ENCODE measurements at regions not wholly inside any gene's neighbourhood (a gene's known extent, or its start where the extent isn't known, plus 50 kb on each side); places are given as distances from the start of the nearest gene placed in this dataset.
A peak's percentile ranks its signal among the peaks of the same experiment; 100 is the strongest.
"Not testable (repeated sequence)": the region's sequence is repeated elsewhere in the genome, so short reads cannot be mapped to it uniquely, and the experiment has no call there.

DNA sequence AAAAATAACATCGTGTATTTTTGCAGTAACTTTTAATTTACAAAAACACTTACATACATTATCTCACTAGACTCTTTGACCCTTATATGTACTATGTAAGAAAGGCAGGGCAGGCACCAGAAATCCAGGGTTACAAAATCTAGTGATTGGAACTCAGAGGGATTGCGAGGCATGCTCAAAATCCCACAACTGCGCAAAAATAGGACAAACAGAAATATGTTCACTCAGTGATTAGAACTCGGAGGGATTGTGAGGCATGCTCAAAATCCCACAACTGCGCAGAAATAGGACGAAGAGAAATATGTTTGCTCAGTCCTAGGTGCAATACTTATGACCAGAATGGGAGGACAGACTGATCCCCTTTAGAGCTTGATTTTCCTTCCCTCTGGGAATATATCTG, 79.2 kb upstream of the TGFBR2 start:
- H3K27me3 Mint-ChIP-seq, result no peaks in the 10 kb centered on the region
- H3K4me3 Mint-ChIP-seq, result no peak overlapping the region
- DNase-seq, result no peak
- no peak overlapping the region for H3K27ac Mint-ChIP-seq
- H3K4me1 Mint-ChIP-seq, result peaks cover 27% of the 10 kb centered on the region
- CTCF ChIA-PET, result no interaction called here
- H3K36me3 Mint-ChIP-seq, result peaks cover 2% of the 10 kb centered on the region
- H3K9me3 Mint-ChIP-seq, result peaks cover 2% of the 10 kb centered on the region

DNA sequence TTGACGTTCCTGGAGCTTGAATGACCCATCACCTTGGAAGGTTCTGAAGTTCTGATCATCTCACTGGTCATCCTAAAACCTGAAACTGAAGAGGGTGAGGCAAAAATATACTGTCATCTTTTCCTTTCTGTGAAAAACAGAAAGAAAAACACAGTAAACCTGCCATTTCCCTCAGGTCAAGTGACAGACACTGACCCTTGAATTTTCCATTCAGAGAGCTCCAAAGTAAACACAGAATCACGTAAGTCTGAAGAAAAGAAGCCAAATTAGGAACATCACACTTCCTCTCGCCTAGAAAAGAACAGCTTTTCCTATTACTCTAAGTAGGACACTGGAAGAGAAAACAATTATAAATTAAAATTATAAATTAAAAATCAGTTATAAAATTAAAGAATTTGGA, 78.7 kb upstream of the TGFBR2 start:
- Mint-ChIP-seq H3K9me3 (peaks cover 2% of the 10 kb centered on the region), H3K4me3 (no peak overlapping the region), H3K27ac (no peak overlapping the region), H3K36me3 (peaks cover 2% of the 10 kb centered on the region), H3K4me1 (peaks cover 27% of the 10 kb centered on the region), H3K27me3 (no peaks in the 10 kb centered on the region)
- DNase-seq, result no peak
- CTCF ChIA-PET, result no interaction called here

- CTCF ChIA-PET, result no interaction called here
- Mint-ChIP-seq H3K27me3 (no peaks in the 10 kb centered on the region), H3K36me3 (peaks cover 2% of the 10 kb centered on the region), H3K9me3 (peaks cover 5% of the 10 kb centered on the region), H3K4me1 (peaks cover 8% of the 10 kb centered on the region), H3K27ac (no peak overlapping the region), H3K4me3 (no peak overlapping the region)
- no peak for DNase-seq
These were observed 76.3 kb upstream of the TGFBR2 start for GRCh38 chr3:30530084-30530483.

GRCh38 chr3:30531017-30531570, 75.3 kb upstream of the TGFBR2 start:
- no peaks in the 10 kb centered on the region for H3K27me3 Mint-ChIP-seq
- CTCF ChIA-PET, result no interaction called here
- H3K4me1 Mint-ChIP-seq, result peaks cover 2% of the 10 kb centered on the region
- peaks cover 4% of the 10 kb centered on the region for H3K9me3 Mint-ChIP-seq
- peaks cover 2% of the 10 kb centered on the region for H3K36me3 Mint-ChIP-seq
- H3K27ac Mint-ChIP-seq, result no peak overlapping the region
- H3K4me3 Mint-ChIP-seq, result no peak overlapping the region
- DNase-seq, result no peak

- H3K27ac Mint-ChIP-seq, result no peak overlapping the region
- no peak overlapping the region for H3K4me3 Mint-ChIP-seq
- no peaks in the 10 kb centered on the region for H3K36me3 Mint-ChIP-seq
- no peaks in the 10 kb centered on the region for H3K27me3 Mint-ChIP-seq
- DNase-seq, result no peak
- CTCF ChIA-PET, result no interaction called here
- H3K4me1 Mint-ChIP-seq, result peaks cover 2% of the 10 kb centered on the region
- H3K9me3 Mint-ChIP-seq, result peaks cover 6% of the 10 kb centered on the region
These were observed 70.9 kb upstream of the TGFBR2 start for GRCh38 chr3:30535525-30535924.

DNA sequence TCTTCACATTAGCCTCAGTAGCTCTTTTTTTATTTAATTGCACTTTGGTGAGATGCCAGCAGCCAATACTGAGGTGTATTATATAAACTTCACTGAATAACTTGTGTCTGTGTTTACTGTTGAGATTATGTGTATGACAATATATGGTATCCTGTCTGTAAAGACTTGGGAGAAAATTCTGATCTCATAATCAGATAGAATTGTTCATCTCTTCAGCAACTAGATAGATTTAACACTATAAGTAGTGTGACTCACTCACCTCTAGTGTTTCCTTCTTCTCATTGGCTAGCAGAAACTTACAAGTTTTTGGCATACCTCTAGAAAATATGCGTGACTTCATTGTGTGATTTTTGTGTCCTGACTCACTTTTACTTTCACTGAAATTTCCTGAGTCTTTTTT, 67.6 kb upstream of the TGFBR2 start:
- H3K4me1 Mint-ChIP-seq, result no peaks in the 10 kb centered on the region
- H3K27me3 Mint-ChIP-seq, result no peaks in the 10 kb centered on the region
- peaks cover 6% of the 10 kb centered on the region for H3K9me3 Mint-ChIP-seq
- CTCF ChIA-PET, result no interaction called here
- no peaks in the 10 kb centered on the region for H3K36me3 Mint-ChIP-seq
- no peak overlapping the region for H3K27ac Mint-ChIP-seq
- H3K4me3 Mint-ChIP-seq, result no peak overlapping the region
- DNase-seq, result no peak

DNA sequence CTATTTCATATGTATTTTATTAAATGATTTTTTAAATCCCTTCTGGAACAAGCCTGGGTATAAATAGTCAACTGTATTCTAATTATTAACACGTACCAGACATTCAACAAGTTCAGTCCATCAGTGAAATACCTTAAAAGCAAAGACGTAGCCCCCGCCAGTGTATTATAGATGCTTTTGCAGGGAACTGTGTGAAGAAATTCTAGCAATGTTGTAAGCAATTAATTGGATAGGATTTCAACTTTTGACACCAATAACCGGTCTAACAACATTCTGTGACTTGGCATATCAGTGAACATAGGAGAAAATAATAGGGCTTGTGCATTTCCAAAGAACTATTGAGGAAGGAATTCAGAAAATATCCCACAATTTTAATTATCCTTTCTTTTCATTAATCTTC, 67.2 kb upstream of the TGFBR2 start:
- no peaks in the 10 kb centered on the region for H3K27me3 Mint-ChIP-seq
- no peaks in the 10 kb centered on the region for H3K36me3 Mint-ChIP-seq
- no peak for DNase-seq
- H3K9me3 Mint-ChIP-seq, result peaks cover 6% of the 10 kb centered on the region
- no peak overlapping the region for H3K4me3 Mint-ChIP-seq
- CTCF ChIA-PET, result no interaction called here
- H3K4me1 Mint-ChIP-seq, result no peaks in the 10 kb centered on the region
- H3K27ac Mint-ChIP-seq, result no peak overlapping the region

DNA sequence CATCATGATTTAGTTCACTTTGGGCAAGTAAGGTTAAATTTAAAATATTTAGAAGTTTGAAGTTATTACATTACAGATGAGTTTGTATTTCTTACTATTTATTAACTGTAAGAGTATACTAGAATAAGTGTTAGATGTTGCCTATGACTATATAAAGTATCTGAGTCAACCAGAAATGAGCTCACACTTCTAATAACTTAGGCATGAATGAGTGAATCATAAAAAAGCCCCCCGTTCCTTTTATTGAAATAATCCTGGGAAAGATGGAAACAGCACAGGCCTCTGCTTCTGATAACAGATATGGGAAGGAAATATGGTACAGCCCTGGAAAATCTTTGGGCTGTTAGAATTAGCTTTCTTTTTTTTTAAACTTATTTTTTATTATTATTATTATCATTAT, 66.6 kb upstream of the TGFBR2 start:
- peaks cover 6% of the 10 kb centered on the region for H3K9me3 Mint-ChIP-seq
- no peak overlapping the region for H3K27ac Mint-ChIP-seq
- CTCF ChIA-PET, result no interaction called here
- H3K4me1 Mint-ChIP-seq, result no peaks in the 10 kb centered on the region
- no peaks in the 10 kb centered on the region for H3K27me3 Mint-ChIP-seq
- no peaks in the 10 kb centered on the region for H3K36me3 Mint-ChIP-seq
- no peak for DNase-seq
- H3K4me3 Mint-ChIP-seq, result no peak overlapping the region

DNA sequence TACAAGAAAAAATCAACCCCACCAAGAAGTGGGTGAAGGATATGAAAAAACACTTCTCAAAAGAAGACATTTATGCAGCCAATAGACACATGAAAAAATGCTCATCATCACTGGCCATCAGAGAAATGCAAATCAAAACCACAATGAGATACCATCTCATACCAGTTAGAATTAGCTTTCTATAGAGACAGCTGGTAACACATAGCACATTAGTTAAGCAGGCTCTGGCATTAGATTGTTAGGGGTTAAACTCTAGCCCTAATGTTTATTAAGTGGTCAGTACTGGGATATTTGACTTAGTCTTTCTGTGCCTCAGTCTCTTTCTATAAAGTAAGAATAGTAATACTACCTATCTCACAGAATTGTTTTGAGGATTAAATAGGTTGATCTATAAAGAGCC, 65.2 kb upstream of the TGFBR2 start:
- H3K4me3 Mint-ChIP-seq, H3K27me3 Mint-ChIP-seq, CTCF ChIA-PET, H3K4me1 Mint-ChIP-seq, DNase-seq, H3K27ac Mint-ChIP-seq, H3K36me3 Mint-ChIP-seq, H3K9me3 Mint-ChIP-seq: not testable (repeated sequence)

GRCh38 chr3:30542897-30543296, 63.5 kb upstream of the TGFBR2 start:
- DNase-seq, result no peak
- Mint-ChIP-seq H3K27ac (no peak overlapping the region), H3K4me3 (no peak overlapping the region), H3K9me3 (peaks cover 3% of the 10 kb centered on the region), H3K36me3 (no peaks in the 10 kb centered on the region), H3K4me1 (no peaks in the 10 kb centered on the region), H3K27me3 (no peaks in the 10 kb centered on the region)
- CTCF ChIA-PET, result no interaction called here

- no peaks in the 10 kb centered on the region for H3K36me3 Mint-ChIP-seq
- H3K27ac Mint-ChIP-seq, result no peak overlapping the region
- CTCF ChIA-PET, result no interaction called here
- peaks cover 3% of the 10 kb centered on the region for H3K9me3 Mint-ChIP-seq
- no peaks in the 10 kb centered on the region for H3K4me1 Mint-ChIP-seq
- H3K27me3 Mint-ChIP-seq, result no peaks in the 10 kb centered on the region
- H3K4me3 Mint-ChIP-seq, result no peak overlapping the region
- DNase-seq, result no peak
These were observed 61.6 kb upstream of the TGFBR2 start for GRCh38 chr3:30544812-30545211.

- Mint-ChIP-seq H3K9me3 (peaks cover 3% of the 10 kb centered on the region), H3K4me1 (no peaks in the 10 kb centered on the region), H3K36me3 (no peaks in the 10 kb centered on the region), H3K27me3 (no peaks in the 10 kb centered on the region), H3K4me3 (no peak overlapping the region), H3K27ac (no peak overlapping the region)
- DNase-seq, result no peak
- CTCF ChIA-PET, result interaction anchor here (1.1 kb wide), 1 partner anchor 9 kb away, joined by 3 read pairs; no protein-coding TSS in a partner anchor
These were observed 59.5 kb upstream of the TGFBR2 start for GRCh38 chr3:30546934-30547333.

- Mint-ChIP-seq H3K36me3 (no peaks in the 10 kb centered on the region), H3K4me3 (no peak overlapping the region), H3K4me1 (no peaks in the 10 kb centered on the region), H3K27me3 (no peaks in the 10 kb centered on the region), H3K27ac (no peak overlapping the region), H3K9me3 (no peaks in the 10 kb centered on the region)
- CTCF ChIA-PET, result interaction anchor here (0.9 kb wide), 1 partner anchor 425 kb away, joined by 3 read pairs; no protein-coding TSS in a partner anchor
- DNase-seq, result no peak
These were observed 58.7 kb upstream of the TGFBR2 start for GRCh38 chr3:30547716-30548115.

DNA sequence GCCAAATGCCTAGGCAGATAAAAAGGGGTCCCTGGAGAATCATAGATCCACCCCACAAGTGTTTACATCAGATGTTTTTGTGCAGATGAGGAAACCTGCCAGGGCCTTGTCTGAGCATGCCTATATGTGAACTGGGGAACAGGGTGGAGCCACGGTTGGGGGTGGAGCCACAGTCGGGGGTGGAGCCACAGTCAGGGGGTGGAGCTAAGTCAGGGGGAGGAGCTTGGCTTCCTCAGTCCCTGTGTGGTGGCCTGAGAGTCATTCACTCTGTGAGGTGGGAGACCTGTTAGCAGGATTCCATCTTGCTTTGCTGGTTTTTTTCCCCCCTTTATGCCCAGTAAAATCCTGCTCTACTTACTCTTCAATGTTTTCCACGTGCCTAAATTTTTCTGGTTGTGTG, 57.8 kb upstream of the TGFBR2 start:
- Mint-ChIP-seq H3K4me1 (no peaks in the 10 kb centered on the region), H3K4me3 (no peak overlapping the region), H3K27ac (no peak overlapping the region), H3K36me3 (no peaks in the 10 kb centered on the region), H3K27me3 (no peaks in the 10 kb centered on the region), H3K9me3 (no peaks in the 10 kb centered on the region)
- CTCF ChIA-PET, result interaction anchor here (0.9 kb wide), 1 partner anchor 426 kb away, joined by 3 read pairs; no protein-coding TSS in a partner anchor
- peak; percentile 22 for DNase-seq

DNA sequence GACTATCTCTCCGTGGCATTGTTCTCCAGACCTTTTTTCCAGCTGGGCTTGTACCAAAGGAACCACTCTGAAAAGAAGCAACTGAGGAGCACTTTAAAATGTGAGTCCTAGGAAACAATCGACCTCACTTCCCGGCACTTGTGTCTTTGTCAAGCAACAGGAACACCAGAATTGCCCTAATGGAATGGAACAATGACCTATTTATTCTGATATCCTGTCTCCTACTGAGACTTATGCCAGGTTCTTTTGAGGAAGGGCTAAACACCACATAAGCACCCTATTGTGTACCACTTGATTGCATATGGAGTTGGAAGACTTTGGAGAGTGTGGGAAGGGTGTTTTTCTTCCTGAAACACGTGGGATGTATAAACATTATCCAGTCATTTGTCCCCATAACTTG, 56.8 kb upstream of the TGFBR2 start:
- H3K9me3 Mint-ChIP-seq, result no peaks in the 10 kb centered on the region
- no peaks in the 10 kb centered on the region for H3K27me3 Mint-ChIP-seq
- no peak for DNase-seq
- H3K36me3 Mint-ChIP-seq, result no peaks in the 10 kb centered on the region
- H3K4me3 Mint-ChIP-seq, result no peak overlapping the region
- H3K27ac Mint-ChIP-seq, result no peak overlapping the region
- CTCF ChIA-PET, result no interaction called here
- H3K4me1 Mint-ChIP-seq, result no peaks in the 10 kb centered on the region

DNA sequence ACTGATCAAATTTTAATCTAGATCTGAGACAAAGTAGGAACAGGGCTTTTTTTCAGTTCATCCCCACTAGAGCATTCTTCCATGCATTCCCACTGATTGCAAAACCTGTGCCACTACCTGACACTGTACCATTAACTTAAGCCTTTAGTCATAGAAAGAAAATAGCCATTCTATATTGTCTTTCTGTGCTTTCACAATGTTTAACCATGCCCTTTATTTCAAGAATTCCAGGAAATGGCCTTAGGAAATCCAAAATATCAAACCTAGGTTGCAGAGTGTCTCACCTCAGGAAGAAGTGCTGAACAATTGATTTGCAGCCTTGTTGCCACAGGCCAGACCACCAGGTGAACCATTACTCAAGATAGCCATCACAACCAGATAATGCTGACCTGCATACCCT, 56.2 kb upstream of the TGFBR2 start:
- Mint-ChIP-seq H3K9me3 (no peaks in the 10 kb centered on the region), H3K36me3 (no peaks in the 10 kb centered on the region), H3K4me1 (no peaks in the 10 kb centered on the region), H3K27me3 (no peaks in the 10 kb centered on the region), H3K27ac (no peak overlapping the region), H3K4me3 (no peak overlapping the region)
- CTCF ChIA-PET, result interaction anchor here (0.6 kb wide), 1 partner anchor 8 kb away, joined by 3 read pairs; no protein-coding TSS in a partner anchor
- DNase-seq, result no peak
